ENCODE measurements at regions not wholly inside any gene's neighbourhood (a gene's known extent, or its start where the extent isn't known, plus 50 kb on each side); places are given as distances from the start of the nearest gene placed in this dataset.

GRCh38 chr1:29546496-29546895 lies 310.2 kb downstream of the PTPRU start:
- Histone ChIP-seq H3K4me1 (no peaks in the 10 kb centered on the region), H3K27me3 (no peaks in the 10 kb centered on the region), H3K4me3 (ENCODE audit: low read depth, low read length) (no peak overlapping the region), H3K9me3 (no peaks in the 10 kb centered on the region), H3K36me3 (no peaks in the 10 kb centered on the region)
- no peak for DNase-seq
- TF ChIP-seq, protein P1, sequence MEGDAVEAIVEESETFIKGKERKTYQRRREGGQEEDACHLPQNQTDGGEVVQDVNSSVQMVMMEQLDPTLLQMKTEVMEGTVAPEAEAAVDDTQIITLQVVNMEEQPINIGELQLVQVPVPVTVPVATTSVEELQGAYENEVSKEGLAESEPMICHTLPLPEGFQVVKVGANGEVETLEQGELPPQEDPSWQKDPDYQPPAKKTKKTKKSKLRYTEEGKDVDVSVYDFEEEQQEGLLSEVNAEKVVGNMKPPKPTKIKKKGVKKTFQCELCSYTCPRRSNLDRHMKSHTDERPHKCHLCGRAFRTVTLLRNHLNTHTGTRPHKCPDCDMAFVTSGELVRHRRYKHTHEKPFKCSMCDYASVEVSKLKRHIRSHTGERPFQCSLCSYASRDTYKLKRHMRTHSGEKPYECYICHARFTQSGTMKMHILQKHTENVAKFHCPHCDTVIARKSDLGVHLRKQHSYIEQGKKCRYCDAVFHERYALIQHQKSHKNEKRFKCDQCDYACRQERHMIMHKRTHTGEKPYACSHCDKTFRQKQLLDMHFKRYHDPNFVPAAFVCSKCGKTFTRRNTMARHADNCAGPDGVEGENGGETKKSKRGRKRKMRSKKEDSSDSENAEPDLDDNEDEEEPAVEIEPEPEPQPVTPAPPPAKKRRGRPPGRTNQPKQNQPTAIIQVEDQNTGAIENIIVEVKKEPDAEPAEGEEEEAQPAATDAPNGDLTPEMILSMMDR (IDR thresholded peaks at IDR 0.05; ENCODE audit: low read depth, low read length) = no peak

- TF ChIP-seq, protein P1 (IDR thresholded peaks at IDR 0.05; ENCODE audit: low read depth, low read length) = no peak
Measured at GRCh38 chr1:29544406-29544805, 308.1 kb downstream of the PTPRU start.

DNA sequence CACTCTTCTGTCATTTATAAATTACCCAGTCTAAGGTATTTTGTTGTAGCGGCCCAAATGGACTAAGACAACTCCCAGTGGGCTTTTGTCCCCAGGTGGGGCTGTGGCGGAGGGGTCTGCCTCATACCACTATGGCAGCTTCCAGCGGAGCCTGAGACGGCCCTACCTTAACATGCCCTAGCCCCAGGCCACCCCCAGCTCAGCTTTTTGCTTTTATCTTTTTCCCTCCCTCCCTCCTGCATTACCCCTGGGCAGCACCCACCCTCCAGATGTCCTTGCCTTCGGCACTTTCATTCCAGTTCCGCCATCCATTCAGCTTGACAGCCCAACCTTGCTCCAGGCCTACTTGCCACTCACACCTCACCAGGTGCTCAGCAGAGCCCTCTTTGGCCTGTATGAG lies 307.3 kb downstream of the PTPRU start:
- H3K9me3 ChIP-seq = no peaks in the 10 kb centered on the region
- no peaks in the 10 kb centered on the region for H3K36me3 ChIP-seq
- no peak for DNase-seq
- H3K4me1 ChIP-seq = no peaks in the 10 kb centered on the region
- H3K27me3 ChIP-seq = no peaks in the 10 kb centered on the region
- no peak overlapping the region for H3K4me3 ChIP-seq (ENCODE audit: low read depth, low read length)
- TF ChIP-seq, protein P1 (IDR thresholded peaks at IDR 0.05; ENCODE audit: low read depth, low read length) = no peak

More at GRCh38 chr1:29544406-29544805, 308.1 kb downstream of the PTPRU start:
- no peaks in the 10 kb centered on the region for H3K4me1 ChIP-seq
- no peak for DNase-seq
- H3K36me3 ChIP-seq = no peaks in the 10 kb centered on the region
- no peaks in the 10 kb centered on the region for H3K27me3 ChIP-seq
- H3K4me3 ChIP-seq (ENCODE audit: low read depth, low read length) = no peak overlapping the region
- no peaks in the 10 kb centered on the region for H3K9me3 ChIP-seq

DNA sequence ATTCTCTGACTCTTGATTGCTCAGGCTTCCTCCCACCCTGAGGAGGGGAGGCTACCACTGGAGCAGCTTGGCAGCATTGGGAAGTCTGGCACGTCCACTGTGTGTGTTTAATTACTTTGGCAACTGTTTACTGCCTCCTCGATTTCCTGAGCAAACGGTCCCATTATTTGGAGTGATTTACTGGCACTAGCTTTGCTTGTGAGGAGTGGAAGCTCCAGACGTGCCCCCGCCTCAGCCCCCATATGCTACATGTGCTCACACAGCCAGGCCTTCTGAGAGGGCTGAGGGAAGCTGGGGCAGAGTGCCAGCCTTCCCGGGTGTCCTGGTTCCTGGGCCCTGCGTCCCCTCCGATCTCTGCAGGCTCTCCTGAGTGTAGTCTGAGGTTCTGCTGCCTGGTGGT lies 306.2 kb downstream of the PTPRU start:
- no peak for DNase-seq
- no peaks in the 10 kb centered on the region for H3K9me3 ChIP-seq
- TF ChIP-seq, protein P1 (IDR thresholded peaks at IDR 0.05; ENCODE audit: low read depth, low read length) = no peak
- no peaks in the 10 kb centered on the region for H3K4me1 ChIP-seq
- H3K36me3 ChIP-seq = no peaks in the 10 kb centered on the region
- H3K4me3 ChIP-seq (ENCODE audit: low read depth, low read length) = no peak overlapping the region
- no peaks in the 10 kb centered on the region for H3K27me3 ChIP-seq

DNA sequence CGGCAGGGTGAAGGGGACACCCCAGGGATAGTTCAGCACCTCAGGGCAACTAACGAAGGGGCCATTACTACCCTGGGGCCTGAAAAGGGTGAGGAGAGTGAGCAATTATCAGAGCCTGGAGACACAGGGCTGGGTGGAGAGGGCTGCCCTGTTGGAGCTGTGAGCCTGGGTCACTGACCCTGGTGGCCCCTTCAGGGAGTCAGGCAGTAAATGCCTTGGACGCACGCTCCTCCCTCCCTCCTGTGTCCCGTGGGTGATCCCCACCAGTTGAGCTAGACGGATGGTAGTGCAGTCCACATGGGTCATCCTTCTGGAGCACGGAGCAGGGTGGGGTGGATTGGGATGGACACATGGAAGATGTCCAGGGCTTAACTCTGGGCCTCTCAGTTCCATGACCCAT lies 305.3 kb downstream of the PTPRU start:
- DNase-seq = no peak
- H3K36me3 ChIP-seq = no peaks in the 10 kb centered on the region

DNA sequence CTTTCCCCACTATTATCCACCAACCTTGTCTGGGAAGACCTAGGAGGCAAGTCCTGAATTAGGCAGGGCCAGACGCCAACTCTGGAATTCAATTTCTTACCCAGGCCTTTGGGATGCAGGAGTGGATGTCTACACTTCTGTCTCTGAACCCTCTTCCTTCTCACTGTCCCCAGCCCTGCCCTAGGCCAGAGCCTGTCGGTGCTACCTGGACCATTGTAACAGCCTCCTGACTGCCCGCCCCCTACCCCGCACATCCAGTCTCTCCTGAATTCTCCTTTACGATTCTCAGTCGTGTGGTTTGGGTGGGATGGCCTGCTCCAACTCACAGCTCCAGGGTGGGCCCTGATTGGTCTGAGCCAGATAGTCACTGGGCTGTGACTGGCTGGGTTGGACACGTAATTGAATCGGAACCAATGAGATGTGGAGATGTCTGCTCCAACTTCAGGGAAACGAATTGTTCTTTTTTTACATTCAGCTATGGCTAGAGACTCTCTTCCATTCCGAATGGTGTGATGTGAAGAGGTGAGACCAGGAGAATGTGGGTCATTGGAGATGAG lies 304.6 kb downstream of the PTPRU start:
- no peaks in the 10 kb centered on the region for H3K27me3 ChIP-seq
- TF ChIP-seq, protein P1 (IDR thresholded peaks at IDR 0.05; ENCODE audit: low read depth, low read length) = no peak
- no peaks in the 10 kb centered on the region for H3K36me3 ChIP-seq
- DNase-seq = no peak
- no peaks in the 10 kb centered on the region for H3K4me1 ChIP-seq
- H3K4me3 ChIP-seq (ENCODE audit: low read depth, low read length) = no peak overlapping the region
- H3K9me3 ChIP-seq = no peaks in the 10 kb centered on the region

More for the DNA sequence above, 305.3 kb downstream of the PTPRU start:
- TF ChIP-seq, protein P1 (IDR thresholded peaks at IDR 0.05; ENCODE audit: low read depth, low read length) = no peak
- Histone ChIP-seq H3K27me3 (no peaks in the 10 kb centered on the region), H3K4me3 (ENCODE audit: low read depth, low read length) (no peak overlapping the region), H3K9me3 (no peaks in the 10 kb centered on the region), H3K4me1 (no peaks in the 10 kb centered on the region)
